Activated B cell treated with CpG ODN at 0.5 μM for 24 hours (primary cell): ENCODE measurements at regions not wholly inside any gene's neighbourhood (a gene's known extent, or its start where the extent isn't known, plus 50 kb on each side); places are given as distances from the start of the nearest gene placed in this dataset.

Experiments
- ATAC-seq: fragments of 200-7000 bp; cut with Tn5 transposase; one replicate; pipeline ENCODE4 v1.10.0; 2021; ENCODE audit warnings: low read depth, mild to moderate bottlenecking, moderate library complexity
- CTCF ChIA-PET: fragments of 350-600 bp; sonication (Branson Sonifier 250); formaldehyde crosslinking; loops from one replicate; lab custom pipeline; 2021; ENCODE audit warnings: antibody characterized with exemption; lab: Charles Lee
- POLR2A ChIA-PET: fragments of 350-600 bp; sonication (Branson Sonifier 250); formaldehyde crosslinking; loops from one replicate; lab custom pipeline; 2021; ENCODE audit warnings: antibody characterized with exemption; lab: Charles Lee
- DNase-seq: peaks from one replicate; pipeline ENCODE4 v3.0.0; 2022
- H3K27ac Mint-ChIP-seq: one replicate; pipeline ENCODE4 v1.8.0; 2020; ENCODE audit warnings: mixed read lengths
- H3K27me3 Mint-ChIP-seq: one replicate; pipeline ENCODE4 v1.8.0; 2021; ENCODE audit warnings: mixed read lengths
- H3K36me3 Mint-ChIP-seq: one replicate; pipeline ENCODE4 v1.8.0; 2021; ENCODE audit warnings: low read depth, mixed read lengths
- H3K4me1 Mint-ChIP-seq: one replicate; pipeline ENCODE4 v1.8.0; 2021; ENCODE audit warnings: mixed read lengths
- H3K4me3 Mint-ChIP-seq: one replicate; pipeline ENCODE4 v1.8.0; 2020; ENCODE audit warnings: mild to moderate bottlenecking, mixed read lengths
- H3K9me3 Mint-ChIP-seq: one replicate; pipeline ENCODE4 v1.8.0; 2020; ENCODE audit warnings: mixed read lengths
- intact Hi-C: fragments of 100-400 bp; cut with micrococcal nuclease; formaldehyde crosslinking; loops from one replicate; pipeline ENCODE4 v1.15.1; 2024
- TF ChIP-seq, protein P1 (sequence below): fragments of 200-600 bp; IDR thresholded peaks from one replicate; pipeline ENCODE4 v1.8.0; 2022; ENCODE audit warnings: antibody characterized with exemption, mild to moderate bottlenecking

GRCh38 chr7:67470256-67470751 is 473.7 kb downstream of the TYW1 start:
- Mint-ChIP-seq H3K4me1 (no peaks in the 10 kb centered on the region), H3K9me3 (peaks cover 7% of the 10 kb centered on the region), H3K4me3 (no peak overlapping the region), H3K36me3 (no peaks in the 10 kb centered on the region), H3K27me3 (no peaks in the 10 kb centered on the region), H3K27ac (no peak overlapping the region)
- ATAC-seq = no peak
- no peak for DNase-seq
- intact Hi-C loops = no loop called here
- POLR2A ChIA-PET = no interaction called here
- TF ChIP-seq, protein P1, sequence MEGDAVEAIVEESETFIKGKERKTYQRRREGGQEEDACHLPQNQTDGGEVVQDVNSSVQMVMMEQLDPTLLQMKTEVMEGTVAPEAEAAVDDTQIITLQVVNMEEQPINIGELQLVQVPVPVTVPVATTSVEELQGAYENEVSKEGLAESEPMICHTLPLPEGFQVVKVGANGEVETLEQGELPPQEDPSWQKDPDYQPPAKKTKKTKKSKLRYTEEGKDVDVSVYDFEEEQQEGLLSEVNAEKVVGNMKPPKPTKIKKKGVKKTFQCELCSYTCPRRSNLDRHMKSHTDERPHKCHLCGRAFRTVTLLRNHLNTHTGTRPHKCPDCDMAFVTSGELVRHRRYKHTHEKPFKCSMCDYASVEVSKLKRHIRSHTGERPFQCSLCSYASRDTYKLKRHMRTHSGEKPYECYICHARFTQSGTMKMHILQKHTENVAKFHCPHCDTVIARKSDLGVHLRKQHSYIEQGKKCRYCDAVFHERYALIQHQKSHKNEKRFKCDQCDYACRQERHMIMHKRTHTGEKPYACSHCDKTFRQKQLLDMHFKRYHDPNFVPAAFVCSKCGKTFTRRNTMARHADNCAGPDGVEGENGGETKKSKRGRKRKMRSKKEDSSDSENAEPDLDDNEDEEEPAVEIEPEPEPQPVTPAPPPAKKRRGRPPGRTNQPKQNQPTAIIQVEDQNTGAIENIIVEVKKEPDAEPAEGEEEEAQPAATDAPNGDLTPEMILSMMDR = no peak
- CTCF ChIA-PET = no interaction called here

GRCh38 chr7:67475293-67475692 is 478.7 kb downstream of the TYW1 start:
- TF ChIP-seq, protein P1 = no peak
- DNase-seq (no peak), ATAC-seq (no peak)
- Mint-ChIP-seq H3K27me3 (no peaks in the 10 kb centered on the region), H3K27ac (no peak overlapping the region), H3K9me3 (peaks cover 2% of the 10 kb centered on the region), H3K36me3 (no peaks in the 10 kb centered on the region), H3K4me1 (no peaks in the 10 kb centered on the region), H3K4me3 (no peak overlapping the region)
- ChIA-PET POLR2A (no interaction called here), CTCF (no interaction called here)
- intact Hi-C loops = no loop called here

- no peak for DNase-seq
- Mint-ChIP-seq H3K4me3 (no peak overlapping the region), H3K27ac (no peak overlapping the region), H3K4me1 (no peaks in the 10 kb centered on the region), H3K27me3 (no peaks in the 10 kb centered on the region), H3K36me3 (no peaks in the 10 kb centered on the region), H3K9me3 (peaks cover 2% of the 10 kb centered on the region)
- TF ChIP-seq, protein P1 = no peak
- intact Hi-C loops = no loop called here
- ChIA-PET POLR2A (no interaction called here), CTCF (no interaction called here)
- ATAC-seq = no peak
Measured at GRCh38 chr7:67478066-67478465, 481.4 kb downstream of the TYW1 start.

GRCh38 chr7:67484244-67484751 is 487.7 kb downstream of the TYW1 start:
- Mint-ChIP-seq H3K9me3 (no peaks in the 10 kb centered on the region), H3K36me3 (no peaks in the 10 kb centered on the region), H3K4me3 (no peak overlapping the region), H3K27me3 (peaks cover 4% of the 10 kb centered on the region), H3K4me1 (peaks cover 2% of the 10 kb centered on the region), H3K27ac (no peak overlapping the region)
- no peak for DNase-seq
- ChIA-PET CTCF (interaction anchor here (0.7 kb wide), 1 partner anchor 56 kb away, joined by 3 read pairs; no protein-coding TSS in a partner anchor), POLR2A (no interaction called here)
- intact Hi-C loops = no loop called here
- ATAC-seq = no peak
- TF ChIP-seq, protein P1 = no peak

DNA sequence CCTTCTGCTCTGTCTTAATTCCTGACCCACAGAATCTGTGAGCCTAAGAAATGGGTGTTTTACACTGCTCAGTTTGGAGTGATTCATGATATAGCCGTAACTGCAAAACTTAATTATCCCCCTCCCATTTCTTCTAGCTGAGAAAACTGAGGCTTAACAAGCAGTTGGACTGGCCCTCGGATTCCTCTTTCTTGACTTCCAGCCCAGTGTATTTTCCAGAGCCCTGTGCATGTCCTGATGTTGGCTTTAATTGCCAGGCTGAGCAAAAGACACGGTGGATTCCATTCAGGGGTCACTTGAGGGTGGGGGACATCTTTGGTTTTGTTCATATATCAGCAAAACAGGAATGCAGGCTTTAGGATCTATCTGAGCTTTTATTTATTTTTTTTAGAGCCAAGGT is 489.8 kb downstream of the TYW1 start:
- Mint-ChIP-seq H3K36me3 (no peaks in the 10 kb centered on the region), H3K4me3 (no peak overlapping the region), H3K9me3 (no peaks in the 10 kb centered on the region), H3K27ac (no peak overlapping the region), H3K27me3 (peaks cover 4% of the 10 kb centered on the region), H3K4me1 (peaks cover 2% of the 10 kb centered on the region)
- TF ChIP-seq, protein P1 = no peak
- CTCF ChIA-PET = no interaction called here
- no peak for ATAC-seq
- POLR2A ChIA-PET = no interaction called here
- no peak for DNase-seq
- intact Hi-C loops = no loop called here
